T-helper 22 cell (primary cell): ENCODE measurements at regions not wholly inside any gene's neighbourhood (a gene's known extent, or its start where the extent isn't known, plus 50 kb on each side); places are given as distances from the start of the nearest gene placed in this dataset.
"Not testable (repeated sequence)": the region's sequence is repeated elsewhere in the genome, so short reads cannot be mapped to it uniquely, and the experiment has no call there.

Source experiments
- DNase-seq: peaks from one replicate; pipeline ENCODE4 v3.0.0-alpha.2; 2020; ENCODE audit warnings: low read depth

DNA sequence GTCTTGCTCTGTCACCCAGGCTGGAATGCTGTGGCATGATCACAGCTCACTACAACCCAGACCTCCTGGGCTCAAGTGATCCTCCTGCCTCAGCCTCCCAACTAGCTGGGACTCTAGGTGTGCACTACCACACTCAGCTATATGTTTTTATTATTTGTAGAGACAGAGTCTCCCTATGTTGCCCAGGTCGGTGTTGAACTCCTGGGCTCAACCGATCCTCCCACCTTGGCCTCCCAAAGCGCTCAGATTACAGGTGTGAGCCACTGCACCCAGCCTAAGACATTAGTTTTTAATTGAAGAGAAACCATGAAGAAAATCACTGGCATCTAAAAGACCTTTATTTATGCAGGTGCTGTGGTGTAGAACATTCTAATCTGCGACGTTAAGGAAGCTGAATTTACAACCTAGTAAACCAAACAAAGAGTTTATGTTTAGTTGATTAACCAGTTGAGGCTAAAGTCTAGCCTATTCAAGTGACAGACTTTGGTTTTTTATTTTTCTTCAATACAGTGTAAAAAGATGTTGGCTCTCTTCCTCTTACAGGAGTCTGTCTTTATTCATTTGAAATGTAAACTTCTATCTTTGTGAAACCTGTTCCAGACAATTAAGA, 52.5 kb upstream of the NBL1 start:
- no peak for DNase-seq

DNA sequence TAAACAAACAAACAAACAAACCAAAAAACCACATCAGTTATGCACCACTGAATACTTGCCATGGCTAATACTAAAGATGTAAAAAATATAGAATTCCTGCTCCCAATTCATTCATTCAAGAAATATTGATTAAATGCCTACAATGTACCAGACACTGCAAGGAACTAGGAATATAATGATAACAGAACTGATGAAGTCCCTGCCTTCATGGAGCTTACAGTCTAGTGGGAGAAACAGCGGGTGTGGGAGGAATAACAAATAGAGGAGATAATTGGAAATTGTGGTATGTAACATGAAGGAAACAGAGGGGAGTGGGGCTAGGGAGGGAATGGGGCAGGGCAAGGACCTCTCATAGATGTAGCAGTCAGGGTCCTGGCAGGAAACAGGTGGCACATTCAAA, 58.6 kb upstream of the NBL1 start:
- no peak for DNase-seq

GRCh38 chr1:19582318-19582717, 61.8 kb upstream of the NBL1 start:
- peak; percentile 34 for DNase-seq

DNA sequence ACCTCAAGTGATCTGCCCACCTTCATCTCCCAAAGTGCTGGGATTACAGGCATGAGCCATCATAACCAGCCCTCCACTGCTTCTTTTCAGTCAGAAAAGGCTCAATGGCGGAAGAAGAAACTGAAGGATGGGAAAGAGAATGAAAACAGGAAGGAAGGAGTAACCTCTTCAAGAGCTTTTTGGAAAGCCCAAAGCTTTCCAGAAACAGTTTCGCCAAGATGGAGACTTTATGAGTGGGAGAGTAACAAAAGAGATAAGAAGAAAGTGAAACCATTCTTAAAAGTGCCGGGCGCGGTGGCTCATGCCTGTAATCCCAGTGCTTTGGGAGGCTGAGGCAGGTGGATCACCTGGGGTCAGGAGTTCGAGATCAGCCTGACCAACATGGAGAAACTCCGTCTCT, 62.7 kb upstream of the NBL1 start:
- DNase-seq = no peak

DNA sequence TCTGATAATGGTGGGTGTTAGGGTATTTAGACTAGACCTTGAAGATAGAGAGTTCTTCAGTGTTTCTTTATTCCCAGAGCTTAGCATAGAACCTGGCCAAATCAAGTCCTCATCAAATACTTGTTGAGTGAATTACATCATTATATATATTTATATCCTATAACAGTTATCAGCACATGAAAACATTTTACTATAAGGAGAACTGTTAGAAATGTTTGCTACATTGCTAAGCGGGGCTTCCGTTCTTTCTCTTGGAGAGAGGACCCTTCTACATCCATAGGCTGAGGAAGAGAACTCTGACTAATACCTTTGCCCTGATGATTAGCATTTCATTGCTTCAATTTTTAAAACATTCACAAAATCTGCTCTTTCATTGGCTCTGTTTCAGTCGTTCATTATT, 66.5 kb upstream of the NBL1 start:
- no peak for DNase-seq

GRCh38 chr1:19577036-19577435, 67.1 kb upstream of the NBL1 start:
- DNase-seq = no peak

- DNase-seq = no peak
Measured at GRCh38 chr1:19569786-19570185, 74.3 kb upstream of the NBL1 start.

GRCh38 chr1:19567041-19567440, 77.1 kb upstream of the NBL1 start:
- no peak for DNase-seq

- no peak for DNase-seq
Measured at GRCh38 chr1:19564366-19564765, 79.0 kb upstream of the CAPZB start.

- no peak for DNase-seq
Measured at GRCh38 chr1:19563324-19564097, 78.2 kb upstream of the CAPZB start.

DNA sequence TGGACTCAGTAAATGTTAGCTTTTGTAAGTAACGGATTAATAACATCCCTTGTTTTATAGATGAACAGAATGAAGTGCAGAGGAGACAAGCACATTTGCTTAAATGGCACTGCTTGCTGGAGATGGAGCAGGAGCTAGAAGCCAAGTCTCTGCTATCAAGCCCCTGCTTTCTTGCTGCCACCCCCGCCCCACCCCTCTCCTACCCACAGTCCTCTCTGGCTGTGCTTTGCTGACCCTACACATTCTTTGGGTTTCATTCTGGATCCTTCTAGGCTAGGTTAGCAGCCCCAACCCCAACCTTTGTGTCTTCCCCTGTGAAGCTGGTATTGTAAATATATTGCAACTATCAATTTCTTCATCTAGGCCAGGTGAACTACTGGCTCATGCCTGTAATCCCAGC, 77.5 kb upstream of the CAPZB start:
- no peak for DNase-seq

DNA sequence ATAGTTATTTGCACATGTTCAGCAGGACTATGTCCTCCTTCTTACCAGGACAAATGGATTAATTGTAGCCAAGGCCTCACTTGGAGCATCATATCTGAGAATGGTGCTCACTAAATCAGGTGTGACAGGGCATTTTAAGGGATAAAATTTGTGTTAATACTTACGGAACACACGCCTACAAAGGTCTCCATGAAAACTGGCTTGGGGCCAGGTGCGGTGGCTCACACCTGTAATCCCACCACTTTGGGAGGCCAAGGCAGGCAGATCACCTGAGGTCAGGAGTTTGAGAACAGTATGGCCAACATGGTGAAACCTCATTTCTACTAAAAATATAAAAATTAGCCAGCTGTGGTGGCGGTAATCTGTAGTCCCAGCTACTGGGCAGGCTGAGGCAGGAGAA, 75.1 kb upstream of the CAPZB start:
- no peak for DNase-seq

GRCh38 chr1:19559641-19560040, 74.3 kb upstream of the CAPZB start:
- no peak for DNase-seq

DNA sequence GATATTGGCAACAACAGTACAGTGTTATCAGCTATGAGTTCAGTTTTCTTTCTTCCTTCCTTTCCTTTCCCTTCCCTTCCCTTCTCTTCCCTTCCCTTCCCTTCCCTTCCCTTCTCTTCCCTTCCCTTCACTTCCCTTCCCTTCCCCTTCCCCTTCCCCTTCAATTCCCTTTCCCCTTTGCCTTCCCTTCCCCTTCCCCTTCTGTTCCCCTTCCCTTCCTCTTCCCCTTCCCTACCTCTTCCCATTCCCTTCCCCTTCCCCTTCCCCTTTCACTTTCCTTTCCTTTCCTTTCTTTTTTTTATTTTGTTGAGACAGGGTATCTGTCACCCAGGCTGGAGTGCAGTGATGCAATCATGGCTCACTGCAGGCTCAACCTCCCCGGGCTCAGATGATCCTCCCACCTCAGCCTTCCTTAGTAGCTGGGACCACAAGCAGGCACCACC, 72.3 kb upstream of the CAPZB start:
- DNase-seq = no peak

DNA sequence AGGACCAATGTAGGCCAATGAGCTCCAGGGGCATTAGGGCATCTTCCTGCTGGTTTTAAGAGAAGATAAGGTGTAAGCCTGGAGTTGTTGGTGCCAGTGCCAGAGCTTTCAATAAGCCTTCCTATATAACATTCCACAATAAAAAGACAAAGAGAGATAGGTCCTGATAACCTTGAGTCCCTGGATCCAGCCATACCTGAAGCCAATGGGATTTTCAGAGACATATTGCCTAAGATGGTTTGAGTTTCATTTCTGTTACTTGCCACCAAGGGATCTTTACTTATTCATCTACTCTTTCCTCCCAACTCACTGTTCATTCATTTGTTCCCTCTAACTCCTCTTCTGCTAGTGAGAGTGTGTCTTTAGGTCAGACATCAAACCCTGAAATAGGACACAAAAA, 68.8 kb upstream of the CAPZB start:
- no peak for DNase-seq

DNA sequence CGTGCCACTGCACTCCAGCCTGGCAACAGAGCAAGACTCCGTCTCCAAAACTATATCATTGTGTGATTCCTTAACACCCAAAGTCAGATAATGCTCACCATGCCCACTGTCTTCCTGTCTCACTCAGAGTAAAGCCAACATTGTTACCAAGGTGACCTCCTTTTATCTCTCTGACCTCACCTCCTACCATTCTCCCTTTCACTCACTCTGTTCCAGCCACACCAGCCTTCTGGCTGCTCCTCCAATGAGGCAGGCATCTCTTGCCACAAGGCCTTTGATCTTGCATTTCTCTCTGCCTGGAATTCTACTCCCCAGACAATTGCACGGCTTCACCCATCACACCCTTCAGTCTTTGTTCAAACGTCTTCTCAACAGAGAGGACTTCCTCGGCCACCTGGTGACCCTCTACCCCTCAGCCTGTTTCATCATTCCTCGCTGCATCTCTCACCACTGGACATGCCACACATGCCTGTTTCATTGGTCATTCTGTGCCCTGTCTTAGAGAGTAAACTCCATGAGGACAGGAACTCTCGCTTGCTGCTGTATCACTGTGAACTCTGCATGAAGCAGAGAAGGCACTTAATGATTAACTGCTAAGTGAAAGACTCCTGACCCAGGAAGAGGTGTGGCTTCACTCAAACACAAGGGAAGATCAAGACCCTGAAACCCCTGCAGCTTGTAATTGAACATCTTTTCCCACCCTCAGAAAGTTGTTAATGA, 67.1 kb upstream of the CAPZB start:
- DNase-seq = no peak

DNA sequence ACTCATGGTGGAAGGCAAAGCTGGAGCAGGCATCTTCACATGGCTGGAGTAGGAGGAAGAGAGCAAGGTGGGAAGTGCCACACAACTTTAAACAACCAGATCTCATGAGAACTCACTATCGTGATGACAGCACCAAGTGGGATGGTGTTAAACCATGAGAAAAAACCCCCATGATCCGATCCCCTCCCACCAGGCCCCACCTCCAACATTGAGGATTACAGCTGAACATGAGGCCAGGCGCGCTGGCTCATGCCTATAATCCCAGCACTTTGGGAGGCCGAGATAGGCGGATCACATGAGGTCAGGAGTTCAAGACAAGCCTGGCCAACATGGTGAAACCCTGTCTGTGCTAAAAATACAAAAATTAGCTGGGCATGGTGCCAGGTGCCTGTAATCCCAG, 66.5 kb upstream of the CAPZB start:
- not testable (repeated sequence) for DNase-seq

DNA sequence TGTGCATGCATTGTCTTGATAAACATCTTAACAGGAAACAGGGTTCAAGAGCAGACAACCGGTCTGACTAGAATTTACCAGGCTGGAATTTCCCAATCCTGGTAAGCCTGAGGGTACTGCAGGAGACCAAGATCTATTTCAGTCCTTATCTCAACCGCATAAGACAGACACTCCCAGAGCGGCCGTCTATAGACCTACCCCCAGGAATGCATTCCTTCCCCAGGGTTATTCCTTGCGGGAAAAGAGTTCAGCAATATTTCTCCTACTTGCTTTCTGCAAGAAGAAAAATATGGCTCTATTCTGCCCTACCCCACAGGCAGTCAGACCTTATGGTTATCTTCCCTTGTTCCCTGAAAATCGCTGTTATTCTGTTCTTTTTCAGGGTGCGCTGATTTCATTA, 65.1 kb upstream of the CAPZB start:
- DNase-seq = not testable (repeated sequence)

GRCh38 chr1:19547814-19548213, 62.5 kb upstream of the CAPZB start:
- no peak for DNase-seq

DNA sequence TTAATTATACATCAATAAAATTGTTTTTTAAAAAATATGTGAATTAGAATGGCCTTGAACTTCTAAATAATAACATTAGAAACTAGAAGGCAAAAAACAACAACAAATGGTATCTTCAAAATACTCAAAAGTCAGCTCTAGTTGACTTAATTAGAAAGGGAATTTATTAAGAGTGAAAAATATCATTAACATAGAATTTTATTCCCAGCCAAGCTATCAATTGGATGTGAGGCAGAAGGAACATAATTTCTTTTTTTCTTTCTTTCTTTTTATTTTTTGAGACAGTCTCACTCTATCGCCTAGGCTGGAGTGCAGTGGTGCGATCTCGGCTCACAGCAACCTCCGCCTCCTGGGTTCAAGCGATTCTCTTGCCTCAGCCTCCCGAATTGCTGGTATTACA, 51.2 kb upstream of the CAPZB start:
- DNase-seq = no peak

DNA sequence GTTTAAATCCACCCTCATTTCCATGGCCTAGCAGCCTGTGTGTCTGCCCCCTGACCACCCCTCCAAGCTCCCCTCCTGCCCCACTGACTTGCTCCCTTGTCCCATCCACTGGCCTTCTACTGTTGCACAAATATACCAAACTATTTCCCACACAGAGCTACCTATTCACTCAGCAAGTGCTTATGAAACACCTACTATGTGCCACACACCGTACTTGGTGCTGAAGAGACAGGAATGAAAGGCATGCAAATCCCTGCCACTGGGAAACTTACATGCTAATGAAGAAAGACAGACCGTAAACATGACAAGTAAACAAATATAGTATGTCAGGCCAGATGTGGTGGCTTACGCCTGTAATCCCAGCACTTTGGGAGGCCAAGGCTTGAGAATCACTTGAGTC, 49.9 kb upstream of the CAPZB start:
- DNase-seq = no peak
